RWPE2 (cell line): ENCODE measurements at regions not wholly inside any gene's neighbourhood (a gene's known extent, or its start where the extent isn't known, plus 50 kb on each side); places are given as distances from the start of the nearest gene placed in this dataset.
"Not testable (repeated sequence)": the region's sequence is repeated elsewhere in the genome, so short reads cannot be mapped to it uniquely, and the experiment has no call there.

Experiments
- ATAC-seq: fragments of 200-7000 bp; cut with Tn5 transposase; 3 replicates; pipeline ENCODE4 v1.9.1; 2021; ENCODE audit warnings: low read depth
- DNase-seq: peaks from one replicate; pipeline ENCODE4 v3.0.0-alpha.2; 2020; ENCODE audit warnings: low spot score
- H3K27ac ChIP-seq: fragments of 450-650 bp; 2 replicates; pipeline ENCODE4 v1.5.1; 2017; ENCODE audit warnings: mild to moderate bottlenecking; ENCODE audit not compliant: poor library complexity, severe bottlenecking
- H3K27me3 ChIP-seq: fragments of 250-450 bp; sonication (Bioruptor Pico); 2 replicates; pipeline ENCODE4 v1.5.1; 2021; ENCODE audit warnings: mild to moderate bottlenecking, moderate library complexity; ENCODE audit not compliant: insufficient read depth, poor library complexity, severe bottlenecking
- H3K36me3 ChIP-seq: fragments of 250-450 bp; sonication (Bioruptor Pico); 2 replicates; pipeline ENCODE4 v1.5.1; 2020; ENCODE audit warnings: low read depth, mild to moderate bottlenecking, moderate library complexity
- H3K4me1 ChIP-seq: fragments of 250-450 bp; sonication (Bioruptor Pico); 2 replicates; pipeline ENCODE4 v1.5.1; 2021; ENCODE audit warnings: mild to moderate bottlenecking, moderate library complexity; ENCODE audit not compliant: insufficient read depth, poor library complexity, severe bottlenecking
- H3K4me3 ChIP-seq: fragments of 250-450 bp; sonication (Bioruptor Pico); 2 replicates; pipeline ENCODE4 v1.5.1; 2021; ENCODE audit warnings: mild to moderate bottlenecking, moderate library complexity; ENCODE audit not compliant: severe bottlenecking
- H3K9me3 ChIP-seq: fragments of 250-450 bp; sonication (Bioruptor Pico); 2 replicates; pipeline ENCODE4 v1.5.1; 2021; ENCODE audit warnings: mild to moderate bottlenecking, moderate library complexity; ENCODE audit not compliant: severe bottlenecking
- TF ChIP-seq, protein P1 (sequence below): fragments of 450-650 bp; IDR thresholded peaks from one replicate; pipeline ENCODE4 v1.5.1; 2017; ENCODE audit warnings: mild to moderate bottlenecking, moderate library complexity; ENCODE audit not compliant: poor library complexity, severe bottlenecking

DNA sequence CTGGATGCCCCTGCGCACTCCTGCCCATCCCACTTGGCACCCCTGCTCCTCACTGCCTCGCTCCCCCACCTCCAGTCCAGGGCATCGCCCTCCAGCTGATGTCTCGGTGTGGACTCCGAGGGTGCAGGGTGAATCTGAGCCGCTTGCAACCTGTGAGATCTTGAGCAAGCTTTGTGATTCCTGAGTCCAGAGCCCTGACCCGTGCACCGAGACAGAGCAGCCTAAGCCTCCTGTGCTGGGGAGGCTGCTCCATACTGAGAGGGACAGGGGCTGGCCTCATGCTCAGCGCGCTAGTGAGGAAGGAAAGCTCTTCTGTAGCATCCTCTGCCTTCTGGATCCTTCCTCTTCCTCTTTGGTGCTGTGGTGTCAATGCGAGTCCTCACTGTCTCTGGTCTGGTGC, 116.0 kb downstream of the TEX29 start:
- DNase-seq (no peak), ATAC-seq (no peak)
- TF ChIP-seq, protein P1, sequence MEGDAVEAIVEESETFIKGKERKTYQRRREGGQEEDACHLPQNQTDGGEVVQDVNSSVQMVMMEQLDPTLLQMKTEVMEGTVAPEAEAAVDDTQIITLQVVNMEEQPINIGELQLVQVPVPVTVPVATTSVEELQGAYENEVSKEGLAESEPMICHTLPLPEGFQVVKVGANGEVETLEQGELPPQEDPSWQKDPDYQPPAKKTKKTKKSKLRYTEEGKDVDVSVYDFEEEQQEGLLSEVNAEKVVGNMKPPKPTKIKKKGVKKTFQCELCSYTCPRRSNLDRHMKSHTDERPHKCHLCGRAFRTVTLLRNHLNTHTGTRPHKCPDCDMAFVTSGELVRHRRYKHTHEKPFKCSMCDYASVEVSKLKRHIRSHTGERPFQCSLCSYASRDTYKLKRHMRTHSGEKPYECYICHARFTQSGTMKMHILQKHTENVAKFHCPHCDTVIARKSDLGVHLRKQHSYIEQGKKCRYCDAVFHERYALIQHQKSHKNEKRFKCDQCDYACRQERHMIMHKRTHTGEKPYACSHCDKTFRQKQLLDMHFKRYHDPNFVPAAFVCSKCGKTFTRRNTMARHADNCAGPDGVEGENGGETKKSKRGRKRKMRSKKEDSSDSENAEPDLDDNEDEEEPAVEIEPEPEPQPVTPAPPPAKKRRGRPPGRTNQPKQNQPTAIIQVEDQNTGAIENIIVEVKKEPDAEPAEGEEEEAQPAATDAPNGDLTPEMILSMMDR: no peak
- no peaks in the 10 kb centered on the region for H3K9me3 ChIP-seq
- H3K4me1 ChIP-seq: no peaks in the 10 kb centered on the region
- H3K27me3 ChIP-seq: peaks cover 4% of the 10 kb centered on the region
- no peak overlapping the region for H3K27ac ChIP-seq
- no peaks in the 10 kb centered on the region for H3K36me3 ChIP-seq
- no peak overlapping the region for H3K4me3 ChIP-seq

DNA sequence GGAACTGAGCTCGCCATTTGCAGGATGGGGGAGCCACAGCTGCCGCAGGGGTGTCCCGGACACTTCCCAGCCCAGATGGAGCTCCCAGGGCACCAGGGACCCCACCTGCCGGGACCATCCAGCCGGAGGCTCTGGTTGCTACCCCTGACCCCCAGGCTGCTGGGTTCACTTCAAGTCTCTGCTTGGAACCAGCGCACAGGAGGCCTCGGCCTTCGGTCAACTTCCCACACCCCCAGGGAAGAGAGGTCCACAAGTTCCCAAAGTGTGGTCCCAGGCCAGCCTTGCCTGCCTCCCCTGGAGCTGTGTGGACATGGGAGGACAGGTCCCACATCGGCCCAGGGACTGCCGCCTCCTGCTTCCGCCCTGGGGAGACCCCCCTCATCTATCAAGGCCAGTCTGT, 117.0 kb downstream of the TEX29 start:
- Histone ChIP-seq H3K27me3 (no peaks in the 10 kb centered on the region), H3K4me1 (no peaks in the 10 kb centered on the region), H3K36me3 (no peaks in the 10 kb centered on the region), H3K9me3 (no peaks in the 10 kb centered on the region), H3K4me3 (no peak overlapping the region), H3K27ac (no peak overlapping the region)
- TF ChIP-seq, protein P1: no peak
- ATAC-seq (no peak), DNase-seq (no peak)

DNA sequence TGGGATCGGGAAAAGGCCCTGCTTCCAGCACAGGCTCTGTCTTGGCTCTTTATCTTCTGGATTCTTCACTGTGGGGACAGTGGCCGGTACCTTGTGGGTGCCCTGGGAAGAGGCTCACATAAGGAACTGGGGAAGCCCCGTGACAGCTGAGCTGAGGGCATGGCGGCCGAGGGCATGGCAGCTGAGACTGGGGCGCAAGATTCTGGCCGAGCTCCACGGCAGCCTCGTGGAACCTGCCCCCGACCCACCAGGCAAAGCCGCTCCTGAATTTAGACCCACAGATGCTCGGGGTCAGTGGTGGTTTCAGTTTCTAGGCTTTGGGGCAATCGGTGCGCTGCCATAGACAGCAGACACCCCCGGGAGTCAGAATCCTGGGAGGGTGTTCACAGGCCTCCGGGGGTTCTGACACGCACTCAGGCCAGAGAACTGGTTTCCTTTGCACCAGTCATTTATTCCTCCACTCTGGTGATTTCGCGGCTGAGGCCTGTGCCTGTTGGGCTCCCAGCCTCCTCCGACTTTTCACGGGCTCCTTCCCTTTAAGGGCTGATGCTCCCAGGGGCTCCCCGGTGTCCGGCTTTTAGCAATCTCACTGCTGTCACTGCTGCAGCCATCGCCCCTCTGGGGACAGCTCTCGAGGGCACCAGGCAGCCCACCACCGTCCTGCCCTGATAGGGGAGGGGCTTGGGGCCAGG, 117.6 kb downstream of the TEX29 start:
- Histone ChIP-seq H3K4me1 (no peaks in the 10 kb centered on the region), H3K4me3 (no peak overlapping the region), H3K27me3 (no peaks in the 10 kb centered on the region), H3K36me3 (no peaks in the 10 kb centered on the region), H3K27ac (no peak overlapping the region), H3K9me3 (no peaks in the 10 kb centered on the region)
- TF ChIP-seq, protein P1: no peak
- no peak for DNase-seq
- ATAC-seq: no peak

- H3K27ac ChIP-seq, H3K4me1 ChIP-seq, H3K27me3 ChIP-seq, H3K9me3 ChIP-seq, H3K4me3 ChIP-seq, ATAC-seq, DNase-seq, H3K36me3 ChIP-seq: not testable (repeated sequence)
Measured at GRCh38 chr13:111440492-111440891, 120.0 kb downstream of the TEX29 start.

DNA sequence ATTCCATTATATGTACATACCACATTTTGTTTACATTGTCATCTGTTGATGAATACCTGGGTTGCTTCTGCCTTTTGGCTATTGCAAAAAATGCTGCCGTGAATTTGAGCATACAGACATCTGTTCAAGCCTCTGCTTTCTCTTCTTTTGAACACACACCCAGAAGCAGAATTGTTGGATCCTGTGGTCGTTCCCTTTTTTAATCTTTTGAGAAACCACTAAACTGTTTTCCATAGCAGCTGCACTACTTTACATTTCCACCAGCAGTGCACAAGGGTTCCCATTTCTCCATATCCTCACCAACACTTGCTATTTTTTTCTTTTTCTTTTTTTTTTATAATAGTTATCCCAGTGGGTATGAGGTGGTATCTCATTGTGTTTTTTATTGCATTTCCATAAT, 123.5 kb downstream of the TEX29 start:
- no peak for DNase-seq
- H3K27me3 ChIP-seq: no peaks in the 10 kb centered on the region

More for the DNA sequence above, 123.5 kb downstream of the TEX29 start:
- Histone ChIP-seq H3K27ac (no peak overlapping the region), H3K4me3 (no peak overlapping the region), H3K9me3 (no peaks in the 10 kb centered on the region), H3K4me1 (no peaks in the 10 kb centered on the region), H3K36me3 (no peaks in the 10 kb centered on the region)
- ATAC-seq: no peak
- TF ChIP-seq, protein P1: no peak
